Adipocyte (in vitro differentiated cells): ENCODE measurements at regions not wholly inside any gene's neighbourhood (a gene's known extent, or its start where the extent isn't known, plus 50 kb on each side); places are given as distances from the start of the nearest gene placed in this dataset.
"Not testable (repeated sequence)": the region's sequence is repeated elsewhere in the genome, so short reads cannot be mapped to it uniquely, and the experiment has no call there.

Experiments used
- DNase-seq: peaks from one replicate; pipeline ENCODE4 v3.0.0-alpha.2; 2015; ENCODE audit warnings: low read depth
- H3K27me3 ChIP-seq: replicated peaks from 2 replicates; pipeline ENCODE4 v1.7.0; 2013; ENCODE audit warnings: mild to moderate bottlenecking, low read length, moderate library complexity; ENCODE audit not compliant: control insufficient read depth, insufficient read depth
- H3K36me3 ChIP-seq: 2 replicates; pipeline ENCODE4 v1.7.0; 2013; ENCODE audit warnings: low read length, mild to moderate bottlenecking, moderate library complexity; ENCODE audit not compliant: control insufficient read depth, insufficient read depth, severe bottlenecking
- H3K4me1 ChIP-seq: 2 replicates; pipeline ENCODE4 v1.7.0; 2013; ENCODE audit warnings: mild to moderate bottlenecking, low read length, moderate library complexity; ENCODE audit not compliant: control insufficient read depth, insufficient read depth
- H3K4me3 ChIP-seq: 2 replicates; pipeline ENCODE4 v1.7.0; 2013; ENCODE audit warnings: mild to moderate bottlenecking, low read length, moderate library complexity
- H3K9ac ChIP-seq: 2 replicates; pipeline ENCODE4 v1.7.0; 2013; ENCODE audit warnings: mild to moderate bottlenecking, low read length, moderate library complexity
- H3K9me3 ChIP-seq: 2 replicates; pipeline ENCODE4 v1.7.0; 2013; ENCODE audit warnings: mild to moderate bottlenecking, low read length, moderate library complexity; ENCODE audit not compliant: control insufficient read depth

DNA sequence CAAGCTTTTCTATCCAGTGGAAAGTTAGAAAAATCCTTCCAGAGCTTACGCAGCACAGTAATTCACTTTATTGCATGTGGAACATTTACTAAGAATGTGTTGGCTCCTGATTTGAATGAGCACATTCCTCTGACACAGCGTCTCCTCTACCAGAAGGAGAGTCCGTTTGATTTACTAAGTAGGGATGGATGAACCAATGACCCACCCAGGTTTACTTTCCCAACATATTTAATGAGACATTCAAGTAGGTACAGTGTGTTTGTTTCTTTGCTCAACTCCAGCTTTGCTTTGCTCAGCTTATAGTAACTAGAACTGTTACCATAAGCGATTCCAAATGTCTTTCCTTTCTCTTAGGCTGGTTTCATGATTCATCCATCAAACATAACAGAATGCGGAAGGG, 161.7 kb downstream of the SMARCA1 start:
- Histone ChIP-seq H3K9ac (no peak overlapping the region), H3K4me1 (peaks cover 12% of the 10 kb centered on the region), H3K4me3 (no peak overlapping the region), H3K36me3 (no peaks in the 10 kb centered on the region), H3K9me3 (no peaks in the 10 kb centered on the region), H3K27me3 (no peaks in the 10 kb centered on the region)
- no peak for DNase-seq

DNA sequence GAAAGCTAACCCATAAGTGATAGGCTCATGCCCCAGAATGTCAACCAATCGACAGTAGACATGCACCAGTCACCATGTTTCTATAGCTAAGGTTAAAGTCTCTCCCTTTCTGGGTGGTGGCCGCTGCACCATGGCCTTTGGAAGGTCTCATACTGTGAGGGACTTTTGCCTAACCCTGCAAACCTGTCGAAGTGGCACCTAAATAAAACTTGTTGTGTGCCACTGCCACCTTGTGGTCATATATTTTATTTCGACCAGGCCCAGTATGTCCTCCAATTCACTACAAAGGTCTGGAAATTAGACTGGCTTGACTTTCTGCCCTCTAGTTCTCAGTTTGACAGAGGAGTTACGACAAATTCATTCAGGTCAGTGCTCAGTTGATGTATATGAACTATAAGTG, 163.1 kb downstream of the SMARCA1 start:
- DNase-seq, result peak; percentile 36
- no peaks in the 10 kb centered on the region for H3K27me3 ChIP-seq
- peaks cover 12% of the 10 kb centered on the region for H3K4me1 ChIP-seq
- H3K4me3 ChIP-seq, result no peak overlapping the region
- no peaks in the 10 kb centered on the region for H3K36me3 ChIP-seq
- H3K9me3 ChIP-seq, result no peaks in the 10 kb centered on the region
- H3K9ac ChIP-seq, result no peak overlapping the region

DNA sequence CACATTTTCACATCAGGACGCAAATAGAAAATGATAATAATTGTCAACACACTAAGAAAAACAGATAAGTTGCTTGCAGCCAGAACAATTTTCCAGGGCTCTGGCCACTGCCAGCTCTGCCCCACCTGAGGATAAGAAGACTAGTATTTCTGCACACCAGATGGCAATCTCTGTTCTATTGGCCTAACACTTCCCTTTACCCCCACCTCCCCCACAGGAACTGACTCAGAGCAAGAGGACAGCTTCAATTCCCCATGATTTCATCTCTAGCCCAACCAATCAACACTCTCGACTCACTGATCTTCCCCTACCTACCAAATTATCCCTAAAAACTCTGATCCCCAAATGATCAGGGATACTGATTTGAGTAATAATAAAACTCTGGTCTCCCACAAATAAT, 164.0 kb downstream of the SMARCA1 start:
- Histone ChIP-seq H3K4me3 (no peak overlapping the region), H3K9ac (no peak overlapping the region), H3K4me1 (peaks cover 12% of the 10 kb centered on the region), H3K36me3 (no peaks in the 10 kb centered on the region), H3K27me3 (no peaks in the 10 kb centered on the region), H3K9me3 (no peaks in the 10 kb centered on the region)
- DNase-seq, result no peak

DNA sequence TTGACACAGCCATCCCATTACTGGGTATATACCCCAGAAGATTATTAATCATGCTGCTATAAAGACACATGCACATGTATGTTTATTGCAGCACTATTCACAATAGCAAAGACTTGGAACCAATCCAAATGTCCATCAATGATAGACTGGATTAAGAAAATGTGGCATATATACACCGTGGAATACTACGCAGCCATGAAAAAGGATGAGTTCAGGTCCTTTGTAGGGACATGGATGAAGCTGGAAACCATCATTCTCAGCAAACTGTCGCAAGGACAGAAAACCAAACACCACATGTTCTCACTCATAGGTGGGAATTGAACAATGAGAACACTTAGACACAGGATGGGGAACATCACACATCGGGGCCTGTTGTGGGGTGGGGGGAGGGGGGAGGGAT, 165.9 kb downstream of the SMARCA1 start:
- H3K9me3 ChIP-seq, H3K9ac ChIP-seq, H3K4me1 ChIP-seq, DNase-seq, H3K4me3 ChIP-seq, H3K27me3 ChIP-seq, H3K36me3 ChIP-seq: not testable (repeated sequence)

DNA sequence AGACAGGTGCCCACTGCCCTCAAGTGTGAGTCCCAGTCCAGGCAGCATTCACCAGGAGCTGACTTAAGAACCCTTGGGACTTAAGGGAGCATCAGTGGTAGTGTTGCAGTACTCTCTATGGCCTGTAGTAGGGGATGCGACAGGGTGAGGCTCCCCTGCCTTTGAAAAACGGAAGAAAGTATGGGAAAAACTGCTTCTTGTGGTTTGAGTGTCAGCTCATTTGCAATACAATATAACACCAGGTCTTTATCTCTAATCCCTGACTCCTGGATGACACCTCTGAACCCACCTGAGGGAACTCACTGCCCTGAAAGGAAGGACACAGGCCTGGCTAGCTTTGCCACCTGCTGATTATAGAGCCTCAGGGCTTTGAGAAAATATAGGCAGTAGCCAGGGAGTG, 176.0 kb downstream of the SMARCA1 start:
- H3K4me1 ChIP-seq, result no peaks in the 10 kb centered on the region
- H3K4me3 ChIP-seq, result no peak overlapping the region
- H3K9me3 ChIP-seq, result peaks cover 19% of the 10 kb centered on the region
- DNase-seq, result no peak
- H3K36me3 ChIP-seq, result no peaks in the 10 kb centered on the region
- no peaks in the 10 kb centered on the region for H3K27me3 ChIP-seq
- no peak overlapping the region for H3K9ac ChIP-seq

DNA sequence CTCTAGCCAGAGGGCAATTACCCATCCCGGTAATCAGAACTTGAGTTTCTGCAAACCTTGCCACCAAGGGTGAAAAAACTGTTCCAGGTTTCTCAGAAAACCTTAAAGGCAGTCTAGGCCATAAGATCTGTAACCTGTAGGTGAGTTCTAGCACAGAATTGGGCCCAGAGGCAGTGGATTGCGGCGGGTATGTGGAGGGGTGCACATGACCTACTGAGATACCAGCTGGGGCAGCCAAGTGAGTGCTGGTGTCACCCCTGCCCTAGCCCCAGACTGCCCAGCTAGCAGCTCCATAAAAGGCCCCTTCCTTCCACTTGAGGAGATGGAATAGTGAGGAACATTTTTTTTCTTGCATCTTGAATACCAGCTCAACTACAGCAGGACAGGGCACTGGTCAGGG, 176.7 kb downstream of the SMARCA1 start:
- H3K9ac ChIP-seq, result no peak overlapping the region
- no peak for DNase-seq

DNA sequence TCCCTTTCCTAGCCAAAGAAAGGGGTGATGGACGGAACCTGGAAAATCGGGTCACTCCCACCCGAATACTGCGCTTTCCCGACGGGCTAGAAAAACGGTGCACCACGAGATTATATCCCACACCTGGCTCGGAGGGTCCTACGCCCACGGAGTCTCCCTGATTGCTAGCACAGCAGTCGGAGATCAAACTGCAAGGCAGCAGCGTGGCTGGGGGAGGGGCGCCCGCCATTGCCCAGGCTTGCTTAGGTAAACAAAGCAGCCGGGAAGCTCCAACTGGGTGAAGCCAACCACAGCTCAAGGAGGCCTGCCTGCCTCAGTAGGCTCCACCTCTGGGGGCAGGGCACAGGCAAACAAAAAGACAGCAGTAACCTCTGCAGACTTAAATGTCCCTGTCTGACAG, 186.0 kb downstream of the SMARCA1 start:
- peaks cover 16% of the 10 kb centered on the region for H3K9me3 ChIP-seq
- DNase-seq, H3K27me3 ChIP-seq, H3K9ac ChIP-seq, H3K4me3 ChIP-seq, H3K4me1 ChIP-seq, H3K36me3 ChIP-seq: not testable (repeated sequence)

More for the DNA sequence above, 176.7 kb downstream of the SMARCA1 start:
- Histone ChIP-seq H3K4me1 (no peaks in the 10 kb centered on the region), H3K4me3 (no peak overlapping the region), H3K36me3 (no peaks in the 10 kb centered on the region), H3K27me3 (no peaks in the 10 kb centered on the region), H3K9me3 (peaks cover 19% of the 10 kb centered on the region)

DNA sequence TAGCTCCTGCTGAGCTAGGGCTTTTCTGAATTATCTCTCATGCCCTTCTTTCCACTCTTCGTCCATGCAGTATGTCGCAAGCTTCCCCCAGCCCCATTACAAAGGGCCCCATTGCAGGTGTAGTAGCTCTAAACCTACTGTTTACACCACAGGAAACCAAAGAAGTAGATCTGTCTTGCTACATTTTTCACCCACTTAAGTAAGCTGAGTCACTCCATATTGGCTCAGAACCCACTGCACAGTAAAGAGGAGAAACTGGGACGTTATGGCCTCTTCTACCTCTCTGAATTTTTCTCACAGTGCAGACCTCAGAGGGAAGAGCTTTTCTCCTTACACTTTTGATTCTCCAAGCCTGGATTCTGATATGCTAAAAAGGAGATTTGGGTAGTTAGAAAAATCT, 200.2 kb downstream of the SMARCA1 start:
- Histone ChIP-seq H3K9me3 (no peaks in the 10 kb centered on the region), H3K27me3 (peaks cover 11% of the 10 kb centered on the region), H3K4me1 (no peaks in the 10 kb centered on the region), H3K36me3 (no peaks in the 10 kb centered on the region), H3K9ac (no peak overlapping the region), H3K4me3 (no peak overlapping the region)
- DNase-seq, result no peak

DNA sequence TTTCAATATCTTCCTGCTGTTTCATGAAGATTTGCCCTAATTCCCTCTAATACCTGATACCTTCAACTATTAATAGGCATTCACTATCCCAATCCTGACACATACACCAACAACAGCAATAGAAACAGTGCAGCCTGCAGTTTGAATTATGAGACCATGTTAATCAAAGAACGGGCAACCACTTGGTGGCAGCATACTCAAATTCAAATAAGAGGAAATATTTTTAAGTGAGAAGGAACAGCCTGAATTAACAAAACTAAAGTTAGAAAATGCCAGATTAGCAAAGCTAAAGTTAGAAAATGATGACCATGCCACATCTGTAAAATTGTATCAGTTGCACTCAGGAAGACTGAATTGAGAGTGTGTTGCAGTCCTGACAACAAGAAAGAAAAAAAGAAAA, 204.9 kb downstream of the SMARCA1 start:
- Histone ChIP-seq H3K9ac (no peak overlapping the region), H3K9me3 (no peaks in the 10 kb centered on the region), H3K4me3 (no peak overlapping the region), H3K27me3 (peaks cover 11% of the 10 kb centered on the region), H3K36me3 (no peaks in the 10 kb centered on the region), H3K4me1 (no peaks in the 10 kb centered on the region)
- peak; percentile 37 for DNase-seq

DNA sequence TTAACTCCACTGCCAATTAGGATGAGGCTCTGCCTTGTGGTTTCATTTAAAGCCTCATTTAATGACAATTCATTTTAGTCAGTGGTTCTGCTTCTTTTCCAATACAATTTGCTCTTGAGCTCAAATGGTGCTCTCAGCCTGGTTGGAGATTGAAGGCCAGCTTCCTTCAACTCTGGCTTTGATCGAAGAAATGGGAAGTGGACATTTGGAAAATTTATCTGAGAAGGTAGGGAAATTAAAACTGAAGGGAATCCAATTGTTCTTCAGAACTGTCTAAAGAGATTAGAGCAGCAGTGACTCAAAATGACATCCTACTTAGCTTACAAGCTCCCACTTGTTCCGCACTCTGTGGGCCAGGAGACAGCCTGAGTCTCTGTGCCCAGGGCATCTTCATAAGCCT, 206.8 kb downstream of the SMARCA1 start:
- no peak overlapping the region for H3K4me3 ChIP-seq
- no peaks in the 10 kb centered on the region for H3K4me1 ChIP-seq
- no peak overlapping the region for H3K9ac ChIP-seq
- no peaks in the 10 kb centered on the region for H3K36me3 ChIP-seq
- peaks cover 11% of the 10 kb centered on the region for H3K27me3 ChIP-seq
- no peak for DNase-seq
- no peaks in the 10 kb centered on the region for H3K9me3 ChIP-seq

DNA sequence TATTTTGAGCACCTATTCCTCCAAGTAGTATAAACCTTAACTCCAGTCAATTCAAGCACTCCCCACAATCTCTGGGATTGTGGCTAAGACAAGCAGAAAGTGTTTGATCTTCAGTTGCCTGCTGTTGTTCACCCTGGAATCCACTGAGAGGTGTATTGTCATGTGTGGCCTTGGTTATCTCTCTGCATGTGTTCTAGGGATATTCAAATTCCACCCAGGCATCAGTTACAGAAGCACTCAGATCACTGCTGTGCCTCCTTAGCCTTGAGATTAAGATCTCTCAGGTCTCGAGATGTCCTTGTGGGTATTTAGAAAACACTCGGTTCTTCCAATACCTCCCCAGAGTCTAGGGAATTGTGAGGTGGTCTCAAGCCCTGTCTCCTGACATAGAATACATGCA, 213.3 kb downstream of the SMARCA1 start:
- Histone ChIP-seq H3K9ac (no peak overlapping the region), H3K27me3 (no peaks in the 10 kb centered on the region), H3K9me3 (peaks cover 3% of the 10 kb centered on the region), H3K4me3 (no peak overlapping the region), H3K36me3 (no peaks in the 10 kb centered on the region), H3K4me1 (no peaks in the 10 kb centered on the region)
- DNase-seq, result no peak

DNA sequence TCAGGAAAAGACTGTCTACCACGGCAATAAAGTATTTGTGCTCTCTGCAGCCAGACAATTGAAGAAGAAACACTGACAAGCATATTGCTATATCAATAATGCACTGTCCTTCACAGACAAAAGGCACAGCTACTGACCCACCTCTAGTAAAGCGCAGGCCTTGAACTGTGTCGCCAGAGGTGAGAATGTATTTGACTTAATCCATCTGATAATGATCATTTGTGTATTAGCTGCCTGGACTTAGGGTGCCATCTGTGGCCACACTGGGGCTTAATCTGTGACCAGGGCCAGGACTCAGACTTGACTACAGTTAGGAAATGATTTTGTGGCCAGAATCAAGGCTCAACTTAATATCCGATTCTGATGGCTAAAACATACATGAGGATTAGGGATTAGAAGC, 260.4 kb downstream of the SMARCA1 start:
- Histone ChIP-seq H3K36me3 (no peaks in the 10 kb centered on the region), H3K27me3 (peaks cover 2% of the 10 kb centered on the region), H3K9ac (no peak overlapping the region), H3K9me3 (peaks cover 5% of the 10 kb centered on the region), H3K4me1 (no peaks in the 10 kb centered on the region), H3K4me3 (no peak overlapping the region)
- DNase-seq, result no peak
